ENCODE measurements at regions not wholly inside any gene's neighbourhood (a gene's known extent, or its start where the extent isn't known, plus 50 kb on each side); places are given as distances from the start of the nearest gene placed in this dataset.
"Not testable (repeated sequence)": the region's sequence is repeated elsewhere in the genome, so short reads cannot be mapped to it uniquely, and the experiment has no call there.

- TF ChIP-seq SMC3 (IDR thresholded peaks at IDR 0.05; ENCODE audit: borderline replicate concordance, low read length); STAT3 (IDR thresholded peaks at IDR 0.05; ENCODE audit: low read depth, low read length); EZH2 (IDR thresholded peaks at IDR 0.05; ENCODE audit: borderline replicate concordance, control insufficient read depth, low read depth, low read length); POLR2A (IDR thresholded peaks at IDR 0.05; ENCODE audit: low read depth, low read length); POLR2AphosphoS2 (IDR thresholded peaks at IDR 0.05; ENCODE audit: low read depth, low read length); CREM (IDR thresholded peaks at IDR 0.05; ENCODE audit: low read depth); KDM1A (IDR thresholded peaks at IDR 0.05; ENCODE audit: borderline replicate concordance); YY1 (IDR thresholded peaks at IDR 0.05; ENCODE audit: low read depth, low read length): not testable (repeated sequence)
Observed at GRCh38 chr2:182552232-182552631, 125.4 kb upstream of the PDE1A start.

All from GM12878 (cell line).